ENCODE measurements at regions not wholly inside any gene's neighbourhood (a gene's known extent, or its start where the extent isn't known, plus 50 kb on each side); places are given as distances from the start of the nearest gene placed in this dataset.
A peak's percentile ranks its signal among the peaks of the same experiment; 100 is the strongest.

DNA sequence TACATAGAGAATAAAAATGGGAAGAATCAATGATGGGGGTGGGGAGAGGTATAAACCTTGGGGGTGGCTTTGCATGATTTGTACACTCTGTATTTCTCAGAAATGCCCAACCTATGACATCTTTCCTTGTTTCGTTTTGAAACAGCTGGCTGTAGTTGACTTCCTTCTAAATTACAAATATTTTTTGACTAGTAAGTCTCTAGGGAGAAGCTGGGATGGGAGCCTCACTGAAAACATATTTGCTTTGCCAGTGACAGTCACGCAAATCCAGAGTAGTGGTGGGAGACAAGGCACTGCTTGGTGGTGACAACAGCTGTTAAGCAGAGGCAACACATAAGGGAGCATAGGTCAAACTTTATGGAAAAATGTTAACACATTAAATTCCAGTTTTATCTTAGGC, 440.5 kb downstream of the SEMA3D start:
- ChIA-PET POLR2A (no interaction called here), CTCF (no interaction called here)
- TF ChIP-seq RAD21 (conservative IDR thresholded peaks at IDR 0.05 in 1 of 2, IDR thresholded peaks at IDR 0.05 in 1 of 2) (no peak), POLR2AphosphoS2 (conservative IDR thresholded peaks at IDR 0.05; ENCODE audit: low read length) (no peak), POLR2A (IDR thresholded peaks at IDR 0.05; ENCODE audit: low read length) (no peak), RFX5 (IDR thresholded peaks at IDR 0.05) (no peak)
- TF ChIP-seq, protein P1, sequence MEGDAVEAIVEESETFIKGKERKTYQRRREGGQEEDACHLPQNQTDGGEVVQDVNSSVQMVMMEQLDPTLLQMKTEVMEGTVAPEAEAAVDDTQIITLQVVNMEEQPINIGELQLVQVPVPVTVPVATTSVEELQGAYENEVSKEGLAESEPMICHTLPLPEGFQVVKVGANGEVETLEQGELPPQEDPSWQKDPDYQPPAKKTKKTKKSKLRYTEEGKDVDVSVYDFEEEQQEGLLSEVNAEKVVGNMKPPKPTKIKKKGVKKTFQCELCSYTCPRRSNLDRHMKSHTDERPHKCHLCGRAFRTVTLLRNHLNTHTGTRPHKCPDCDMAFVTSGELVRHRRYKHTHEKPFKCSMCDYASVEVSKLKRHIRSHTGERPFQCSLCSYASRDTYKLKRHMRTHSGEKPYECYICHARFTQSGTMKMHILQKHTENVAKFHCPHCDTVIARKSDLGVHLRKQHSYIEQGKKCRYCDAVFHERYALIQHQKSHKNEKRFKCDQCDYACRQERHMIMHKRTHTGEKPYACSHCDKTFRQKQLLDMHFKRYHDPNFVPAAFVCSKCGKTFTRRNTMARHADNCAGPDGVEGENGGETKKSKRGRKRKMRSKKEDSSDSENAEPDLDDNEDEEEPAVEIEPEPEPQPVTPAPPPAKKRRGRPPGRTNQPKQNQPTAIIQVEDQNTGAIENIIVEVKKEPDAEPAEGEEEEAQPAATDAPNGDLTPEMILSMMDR (IDR thresholded peaks at IDR 0.05) = no peak
- H3K27ac ChIP-seq = no peak overlapping the region
- no peaks in the 10 kb centered on the region for H3K4me1 ChIP-seq
- H3K9me3 ChIP-seq = no peaks in the 10 kb centered on the region
- DNase-seq (ENCODE audit: low read depth in 1 of 2, low spot score in 1 of 2) (no peak), ATAC-seq (no peak), FAIRE-seq (no peak)
- H3K4me3 ChIP-seq = no peak overlapping the region
- H3K4me2 ChIP-seq = no peak overlapping the region
- 61% methylated on average over 2 of the region's 2 CpGs for WGBS (ENCODE audit: missing lambda C conversion rate)

DNA sequence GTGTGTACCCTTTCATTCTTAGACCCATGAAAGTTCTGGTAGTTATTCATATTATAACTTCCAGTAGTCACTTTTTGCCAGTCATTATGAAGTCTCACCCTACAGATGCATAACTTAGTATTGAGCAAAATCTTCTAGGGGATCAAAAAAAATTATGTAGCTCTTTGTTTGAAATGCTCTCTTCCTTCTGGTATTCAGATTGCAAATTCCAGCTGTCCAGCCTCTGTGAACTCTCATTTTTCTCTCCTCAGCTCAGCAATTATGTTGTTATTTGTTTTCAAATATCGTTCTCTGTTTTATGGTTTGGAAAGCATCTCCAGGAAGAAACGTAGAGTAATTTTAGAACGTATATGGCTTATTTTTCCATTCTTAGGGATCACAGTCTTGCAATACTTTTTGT, 442.5 kb downstream of the SEMA3D start:
- Histone ChIP-seq H3K4me3 (no peak overlapping the region), H3K4me1 (no peaks in the 10 kb centered on the region), H3K27ac (no peak overlapping the region), H3K9me3 (no peaks in the 10 kb centered on the region), H3K4me2 (no peak overlapping the region)
- FAIRE-seq = no peak
- DNase-seq (ENCODE audit: low read depth in 1 of 2, low spot score in 1 of 2) = no peak
- WGBS (ENCODE audit: missing lambda C conversion rate) = 83% methylated on average over 3 of the region's 3 CpGs
- TF ChIP-seq NFE2L2 (conservative IDR thresholded peaks at IDR 0.05; ENCODE audit: low read length) = peak; percentile 23; the same call in 1 of the 2 replicates
- no peak for TF ChIP-seq RCOR1 (IDR thresholded peaks at IDR 0.05; ENCODE audit: low read depth, low read length)
- ATAC-seq = no peak
- ChIA-PET CTCF (no interaction called here), POLR2A (no interaction called here)

- TF ChIP-seq ZFP36 (IDR thresholded peaks at IDR 0.05; ENCODE audit: borderline replicate concordance, partially characterized antibody) = no peak
- TF ChIP-seq EP300 (IDR thresholded peaks at IDR 0.05) = no peak
- TF ChIP-seq ZNF302 (CRISPR knock-in tag; IDR thresholded peaks at IDR 0.05) = no peak
- TF ChIP-seq ZC3H11A (IDR thresholded peaks at IDR 0.05) = peak; percentile 35; the same call in 1 of the 2 replicates
- Histone ChIP-seq H3K9me3 (no peaks in the 10 kb centered on the region), H3K4me3 (no peak overlapping the region), H3K27ac (no peak overlapping the region), H3K4me1 (no peaks in the 10 kb centered on the region), H3K4me2 (no peak overlapping the region)
- ChIA-PET POLR2A (no interaction called here), CTCF (no interaction called here)
- no peak for FAIRE-seq
- 92% methylated on average over 9 of the region's 9 CpGs for WGBS (ENCODE audit: missing lambda C conversion rate)
- DNase-seq (ENCODE audit: low read depth in 1 of 2, low spot score in 1 of 2) = no peak
- ATAC-seq = no peak
Observed at GRCh38 chr7:84738583-84739150, 448.2 kb downstream of the SEMA3D start.

DNA sequence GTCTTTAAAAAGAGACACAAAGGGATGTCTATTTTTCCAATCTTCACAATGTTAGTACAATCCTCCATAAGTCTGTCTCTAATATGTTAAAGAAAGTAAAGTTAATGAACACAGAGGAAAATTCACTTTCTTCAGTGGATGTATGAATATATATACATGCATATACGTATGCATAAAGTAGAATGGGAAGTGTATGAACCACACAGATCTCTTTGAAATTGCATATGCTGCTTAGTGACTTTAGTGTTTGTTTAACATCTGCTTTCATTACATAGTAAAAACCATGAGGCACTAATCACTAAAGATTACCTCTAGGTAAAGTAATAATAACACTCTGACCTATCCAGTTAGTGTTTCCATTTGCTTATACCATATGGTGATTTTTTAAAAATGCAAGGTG, 451.2 kb downstream of the SEMA3D start:
- 84% methylated on average over 1 of the region's 1 CpG for WGBS (ENCODE audit: missing lambda C conversion rate)
- DNase-seq (ENCODE audit: low read depth in 1 of 2, low spot score in 1 of 2) (no peak), FAIRE-seq (no peak), ATAC-seq (no peak)
- no peaks in the 10 kb centered on the region for H3K4me1 ChIP-seq
- CTCF ChIA-PET = no interaction called here
- H3K9me3 ChIP-seq = 0 out of 3 replicates have a peak, but pooled peaks cover 3% of the 10 kb centered on the region
- POLR2A ChIA-PET = no interaction called here
- H3K27ac ChIP-seq = no peak overlapping the region
- TF ChIP-seq ZNF302 (CRISPR knock-in tag; IDR thresholded peaks at IDR 0.05) (no peak), KDM5A (IDR thresholded peaks at IDR 0.05) (no peak), MYC (IDR thresholded peaks at IDR 0.05; ENCODE audit: borderline replicate concordance, low read length) (no peak), CEBPB (IDR thresholded peaks at IDR 0.05) (no peak), RARB (CRISPR knock-in tag; IDR thresholded peaks at IDR 0.05) (no peak), EP300 (IDR thresholded peaks at IDR 0.05) (no peak), JUN (IDR thresholded peaks at IDR 0.05) (no peak), RNF2 (IDR thresholded peaks at IDR 0.05; ENCODE audit: borderline replicate concordance, low read depth) (no peak), HOXA7 (CRISPR knock-in tag; IDR thresholded peaks at IDR 0.05) (no peak), KDM1A (IDR thresholded peaks at IDR 0.05; ENCODE audit: low read depth) (no peak), RCOR1 (IDR thresholded peaks at IDR 0.05; ENCODE audit: low read depth, low read length) (no peak), EHF (CRISPR knock-in tag; IDR thresholded peaks at IDR 0.05) (no peak), HES2 (IDR thresholded peaks at IDR 0.05) (no peak), ESRRA (IDR thresholded peaks at IDR 0.05; ENCODE audit: borderline replicate concordance, low read length) (no peak), NFE2L2 (conservative IDR thresholded peaks at IDR 0.05; ENCODE audit: low read length) (no peak), FOXS1 (CRISPR knock-in tag; IDR thresholded peaks at IDR 0.05) (no peak), POLR2AphosphoS2 (conservative IDR thresholded peaks at IDR 0.05; ENCODE audit: low read length) (no peak), NR3C1 (IDR thresholded peaks at IDR 0.05) (no peak)
- no peak overlapping the region for H3K4me2 ChIP-seq
- no peak overlapping the region for H3K4me3 ChIP-seq
